Natural killer cell treated with Interleukin-12 subunit alpha and Interleukin-12 subunit beta and Interleukin-15 and Interleukin-18, amount 100 ng/mL, for 72 hours (primary cell): ENCODE measurements at regions not wholly inside any gene's neighbourhood (a gene's known extent, or its start where the extent isn't known, plus 50 kb on each side); places are given as distances from the start of the nearest gene placed in this dataset.

Source experiments
- ATAC-seq, 2 donors: fragments of 150-1000 bp; cut with Tn5 transposase in 1 of 2; sonication (Bioruptor Pico), chemical (Tn5 transposase) in 1 of 2; 2 replicates each; pipeline ENCODE4 v1.10.0; 2021
- DNase-seq: peaks from one replicate; pipeline ENCODE4 v3.0.0; 2022; ENCODE audit warnings: low spot score
- H3K27ac Mint-ChIP-seq, 2 donors: 1 replicate in 1 of 2; 2 replicates in 1 of 2; pipeline ENCODE4 v1.8.0; 2022; ENCODE audit warnings: mixed read lengths in 2 of 2, mild to moderate bottlenecking in 1 of 2, moderate library complexity in 1 of 2
- H3K27me3 Mint-ChIP-seq, 2 donors: 1 replicate in 1 of 2; 2 replicates in 1 of 2; pipeline ENCODE4 v1.8.0; 2022; ENCODE audit warnings: mixed read lengths in 2 of 2
- H3K36me3 Mint-ChIP-seq: one replicate; pipeline ENCODE4 v1.8.0; 2022; ENCODE audit warnings: mixed read lengths
- H3K4me1 Mint-ChIP-seq, 2 donors: 1 replicate in 1 of 2; 2 replicates in 1 of 2; pipeline ENCODE4 v1.8.0; 2022; ENCODE audit warnings: low read depth in 2 of 2, mixed read lengths in 2 of 2, mild to moderate bottlenecking in 1 of 2
- H3K4me3 Mint-ChIP-seq: one replicate; pipeline ENCODE4 v1.8.0; 2022; ENCODE audit warnings: mixed read lengths
- H3K9me3 Mint-ChIP-seq: 2 replicates; pipeline ENCODE4 v1.8.0; 2022; ENCODE audit warnings: mixed read lengths

GRCh38 chr4:178671766-178672165 is 1229.5 kb upstream of the AGA start:
- Mint-ChIP-seq H3K36me3 (peaks cover 6% of the 10 kb centered on the region), H3K27me3 (no peaks in the 10 kb centered on the region), H3K9me3 (peaks cover 14% of the 10 kb centered on the region), H3K4me1 (no peaks in the 10 kb centered on the region), H3K4me3 (no peak overlapping the region), H3K27ac (no peak overlapping the region)
- DNase-seq (no peak), ATAC-seq (no peak)

GRCh38 chr4:178672512-178672911 is 1230.3 kb upstream of the AGA start:
- Mint-ChIP-seq H3K36me3 (peaks cover 6% of the 10 kb centered on the region), H3K4me3 (no peak overlapping the region), H3K4me1 (no peaks in the 10 kb centered on the region), H3K9me3 (peaks cover 14% of the 10 kb centered on the region), H3K27me3 (no peaks in the 10 kb centered on the region), H3K27ac (no peak overlapping the region)
- ATAC-seq: no peak
- DNase-seq: no peak

- peaks cover 7% of the 10 kb centered on the region for H3K36me3 Mint-ChIP-seq
- H3K4me3 Mint-ChIP-seq: no peak overlapping the region
- DNase-seq: no peak
- H3K4me1 Mint-ChIP-seq: no peaks in the 10 kb centered on the region
- no peak overlapping the region for H3K27ac Mint-ChIP-seq
- peaks cover 13% of the 10 kb centered on the region for H3K9me3 Mint-ChIP-seq
- no peak for ATAC-seq
- no peaks in the 10 kb centered on the region for H3K27me3 Mint-ChIP-seq
Observed at GRCh38 chr4:178681871-178682270, 1239.6 kb upstream of the AGA start.

- DNase-seq (no peak), ATAC-seq (no peak)
- Mint-ChIP-seq H3K36me3 (peaks cover 9% of the 10 kb centered on the region), H3K4me1 (no peaks in the 10 kb centered on the region), H3K4me3 (no peak overlapping the region), H3K9me3 (peaks cover 13% of the 10 kb centered on the region), H3K27ac (no peak overlapping the region), H3K27me3 (no peaks in the 10 kb centered on the region)
Observed at GRCh38 chr4:178689926-178690325, 1247.7 kb upstream of the AGA start.

GRCh38 chr4:178693816-178694215 is 1251.6 kb upstream of the AGA start:
- Mint-ChIP-seq H3K4me3 (no peak overlapping the region), H3K27me3 (no peaks in the 10 kb centered on the region), H3K27ac (no peak overlapping the region), H3K36me3 (peaks cover 9% of the 10 kb centered on the region), H3K9me3 (peaks cover 7% of the 10 kb centered on the region), H3K4me1 (no peaks in the 10 kb centered on the region)
- DNase-seq: no peak
- ATAC-seq: no peak

- Mint-ChIP-seq H3K27ac (no peak overlapping the region), H3K4me1 (no peaks in the 10 kb centered on the region), H3K27me3 (no peaks in the 10 kb centered on the region), H3K9me3 (peaks cover 4% of the 10 kb centered on the region), H3K36me3 (no peaks in the 10 kb centered on the region), H3K4me3 (no peak overlapping the region)
- ATAC-seq (no peak), DNase-seq (no peak)
Observed at GRCh38 chr4:178696515-178696914, 1254.3 kb upstream of the AGA start.

- Mint-ChIP-seq H3K4me3 (no peak overlapping the region), H3K36me3 (peaks cover 4% of the 10 kb centered on the region), H3K9me3 (peaks cover 3% of the 10 kb centered on the region), H3K27ac (no peak overlapping the region), H3K27me3 (no peaks in the 10 kb centered on the region), H3K4me1 (no peaks in the 10 kb centered on the region)
- DNase-seq: no peak
- no peak for ATAC-seq
Observed at GRCh38 chr4:178712486-178712885, 1270.2 kb upstream of the AGA start.

- DNase-seq (no peak), ATAC-seq (no peak)
- Mint-ChIP-seq H3K4me3 (no peak overlapping the region), H3K36me3 (no peaks in the 10 kb centered on the region), H3K27ac (no peak overlapping the region), H3K9me3 (peaks cover 4% of the 10 kb centered on the region), H3K27me3 (no peaks in the 10 kb centered on the region), H3K4me1 (no peaks in the 10 kb centered on the region)
Observed at GRCh38 chr4:178738026-178738425, 1295.8 kb upstream of the AGA start.

GRCh38 chr4:178745203-178745602 is 1303.0 kb upstream of the AGA start:
- peaks cover 13% of the 10 kb centered on the region for H3K9me3 Mint-ChIP-seq
- DNase-seq: no peak
- H3K36me3 Mint-ChIP-seq: peaks cover 4% of the 10 kb centered on the region
- H3K4me1 Mint-ChIP-seq: no peaks in the 10 kb centered on the region
- H3K27ac Mint-ChIP-seq: no peak overlapping the region
- H3K4me3 Mint-ChIP-seq: no peak overlapping the region
- no peak for ATAC-seq
- no peaks in the 10 kb centered on the region for H3K27me3 Mint-ChIP-seq

- Mint-ChIP-seq H3K9me3 (peaks cover 10% of the 10 kb centered on the region), H3K4me1 (no peaks in the 10 kb centered on the region), H3K27me3 (no peaks in the 10 kb centered on the region), H3K4me3 (no peak overlapping the region), H3K27ac (no peak overlapping the region), H3K36me3 (peaks cover 4% of the 10 kb centered on the region)
- no peak for DNase-seq
- no peak for ATAC-seq
Observed at GRCh38 chr4:178752954-178753525, 1310.8 kb upstream of the AGA start.

GRCh38 chr4:178778496-178778895 is 1336.3 kb upstream of the AGA start:
- Mint-ChIP-seq H3K4me1 (no peaks in the 10 kb centered on the region), H3K27me3 (no peaks in the 10 kb centered on the region), H3K4me3 (no peak overlapping the region), H3K9me3 (peaks cover 20% of the 10 kb centered on the region), H3K27ac (no peak overlapping the region), H3K36me3 (peaks cover 9% of the 10 kb centered on the region)
- DNase-seq (no peak), ATAC-seq (no peak)

- ATAC-seq (no peak), DNase-seq (no peak)
- Mint-ChIP-seq H3K27me3 (no peaks in the 10 kb centered on the region), H3K9me3 (peaks cover 29% of the 10 kb centered on the region), H3K4me1 (no peaks in the 10 kb centered on the region), H3K36me3 (peaks cover 17% of the 10 kb centered on the region), H3K4me3 (no peak overlapping the region), H3K27ac (no peak overlapping the region)
Observed at GRCh38 chr4:178781779-178782178, 1339.5 kb upstream of the AGA start.

GRCh38 chr4:178784491-178784890 is 1342.3 kb upstream of the AGA start:
- peaks cover 23% of the 10 kb centered on the region for H3K9me3 Mint-ChIP-seq
- H3K27me3 Mint-ChIP-seq: no peaks in the 10 kb centered on the region
- no peaks in the 10 kb centered on the region for H3K4me1 Mint-ChIP-seq
- peaks cover 11% of the 10 kb centered on the region for H3K36me3 Mint-ChIP-seq
- ATAC-seq (no peak), DNase-seq (no peak)
- no peak overlapping the region for H3K27ac Mint-ChIP-seq
- no peak overlapping the region for H3K4me3 Mint-ChIP-seq

GRCh38 chr4:178789279-178789678 is 1347.0 kb upstream of the AGA start:
- Mint-ChIP-seq H3K36me3 (peaks cover 8% of the 10 kb centered on the region), H3K9me3 (peaks cover 18% of the 10 kb centered on the region), H3K27me3 (no peaks in the 10 kb centered on the region), H3K4me1 (no peaks in the 10 kb centered on the region), H3K4me3 (no peak overlapping the region), H3K27ac (no peak overlapping the region)
- no peak for ATAC-seq
- no peak for DNase-seq

- Mint-ChIP-seq H3K4me1 (no peaks in the 10 kb centered on the region), H3K27ac (no peak overlapping the region), H3K36me3 (no peaks in the 10 kb centered on the region), H3K4me3 (no peak overlapping the region), H3K27me3 (no peaks in the 10 kb centered on the region), H3K9me3 (peaks cover 17% of the 10 kb centered on the region)
- DNase-seq: no peak
- no peak for ATAC-seq
Observed at GRCh38 chr4:178799204-178799603, 1357.0 kb upstream of the AGA start.
